Dermis blood vessel endothelial cell (primary cell): ENCODE measurements at regions not wholly inside any gene's neighbourhood (a gene's known extent, or its start where the extent isn't known, plus 50 kb on each side); places are given as distances from the start of the nearest gene placed in this dataset.

Experiments used
- DNase-seq: peaks from one replicate; pipeline ENCODE4 v3.0.0; 2010

- no peak for DNase-seq
These were observed 993.0 kb upstream of the LCORL start for GRCh38 chr4:19014594-19014993.

DNA sequence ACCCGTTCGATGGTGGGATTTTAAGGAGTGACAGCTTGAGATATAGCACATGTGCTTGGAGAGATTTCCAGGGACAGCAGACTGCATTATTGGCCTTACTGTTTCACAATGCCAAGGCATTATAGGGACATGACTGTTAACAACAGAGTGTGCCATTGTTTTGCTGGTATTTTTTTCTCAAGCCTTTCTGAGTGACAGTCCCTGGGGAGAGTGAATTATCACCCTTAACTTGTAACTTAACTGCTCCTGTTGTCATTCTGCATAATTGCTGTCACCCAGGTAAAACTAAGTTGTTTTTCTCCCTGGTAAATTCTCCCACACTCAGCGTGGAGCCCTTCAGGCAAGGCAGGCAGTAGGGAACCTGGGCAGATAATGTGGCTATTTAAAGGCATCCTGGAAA is 989.2 kb upstream of the LCORL start:
- DNase-seq, result no peak

DNA sequence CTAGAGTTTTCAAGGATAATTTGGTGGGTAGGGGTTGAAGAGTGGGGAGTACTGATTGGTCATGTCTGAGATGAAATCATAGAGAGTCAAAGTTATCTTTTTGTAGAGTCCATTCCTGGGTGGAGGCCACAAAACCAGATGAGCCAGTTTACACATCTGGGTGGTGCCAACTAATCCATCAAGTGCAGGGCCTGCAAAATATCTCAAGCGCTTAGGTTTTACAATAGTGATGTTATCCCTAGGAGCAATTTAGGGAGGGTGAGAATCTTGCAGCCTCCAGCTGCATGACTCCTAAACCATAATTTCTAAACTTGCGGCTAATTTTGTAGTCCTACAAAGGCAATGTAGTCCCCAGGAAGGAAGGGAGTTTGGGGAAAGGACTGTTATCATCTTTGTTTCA is 988.3 kb upstream of the LCORL start:
- DNase-seq, result no peak

- DNase-seq, result no peak
These were observed 983.7 kb upstream of the LCORL start for GRCh38 chr4:19005211-19005610.

- DNase-seq, result no peak
These were observed 980.6 kb upstream of the LCORL start for GRCh38 chr4:19002170-19002569.

DNA sequence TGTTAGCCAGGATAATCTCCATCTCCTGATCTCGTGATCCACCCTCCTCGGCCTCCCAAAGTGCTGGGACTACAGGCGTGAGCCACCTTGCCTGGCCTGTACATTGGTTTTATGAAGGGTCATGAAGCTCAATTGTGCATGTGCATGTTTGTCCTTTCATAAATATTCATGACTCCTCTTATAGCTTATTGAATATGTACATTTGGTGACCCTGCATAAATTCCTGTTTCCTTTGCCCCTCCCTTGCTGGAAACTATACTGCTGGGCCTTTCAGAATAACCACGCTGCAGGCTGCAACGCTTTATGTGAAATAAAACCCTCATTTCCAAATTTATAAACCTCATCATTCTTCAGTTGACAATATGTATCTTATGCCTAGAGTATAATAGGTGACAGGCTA is 978.0 kb upstream of the LCORL start:
- DNase-seq, result no peak

GRCh38 chr4:18981234-18981615 is 959.7 kb upstream of the LCORL start:
- DNase-seq, result no peak

DNA sequence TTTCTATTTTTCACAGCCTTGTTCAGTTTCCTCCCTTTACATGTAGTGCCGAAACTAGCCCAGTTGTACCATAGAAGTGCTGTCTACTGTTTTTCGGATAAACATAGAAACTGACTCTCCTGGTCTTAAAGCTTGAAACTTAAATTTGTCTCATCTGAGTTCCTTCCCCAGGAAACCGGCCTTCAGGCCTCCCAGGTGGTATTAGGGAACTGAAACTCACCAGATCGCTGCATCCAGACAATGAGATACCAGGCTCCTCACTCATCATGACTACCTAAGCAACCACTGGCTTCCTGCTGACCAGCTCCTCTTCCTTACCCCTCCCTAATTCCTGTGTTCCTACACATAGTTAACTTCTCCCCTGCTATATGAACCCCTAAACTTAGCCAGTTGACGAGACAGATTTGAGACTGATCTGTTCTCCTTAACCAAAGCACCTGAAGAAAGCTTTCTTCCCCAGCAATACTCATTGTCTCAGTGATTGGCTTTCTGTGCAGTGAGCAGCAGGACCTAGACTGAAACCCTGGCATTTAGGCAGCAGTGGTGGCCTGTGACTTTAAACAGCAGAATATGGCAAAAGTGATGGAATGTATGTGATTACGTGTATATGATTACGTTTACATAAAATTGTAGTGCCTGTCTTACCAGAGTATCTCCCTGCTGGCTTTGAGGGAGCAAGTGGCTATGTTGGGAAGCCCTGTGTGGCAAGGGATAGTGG is 959.1 kb upstream of the LCORL start:
- DNase-seq, result no peak

GRCh38 chr4:18976884-18977283 is 955.3 kb upstream of the LCORL start:
- DNase-seq, result no peak

DNA sequence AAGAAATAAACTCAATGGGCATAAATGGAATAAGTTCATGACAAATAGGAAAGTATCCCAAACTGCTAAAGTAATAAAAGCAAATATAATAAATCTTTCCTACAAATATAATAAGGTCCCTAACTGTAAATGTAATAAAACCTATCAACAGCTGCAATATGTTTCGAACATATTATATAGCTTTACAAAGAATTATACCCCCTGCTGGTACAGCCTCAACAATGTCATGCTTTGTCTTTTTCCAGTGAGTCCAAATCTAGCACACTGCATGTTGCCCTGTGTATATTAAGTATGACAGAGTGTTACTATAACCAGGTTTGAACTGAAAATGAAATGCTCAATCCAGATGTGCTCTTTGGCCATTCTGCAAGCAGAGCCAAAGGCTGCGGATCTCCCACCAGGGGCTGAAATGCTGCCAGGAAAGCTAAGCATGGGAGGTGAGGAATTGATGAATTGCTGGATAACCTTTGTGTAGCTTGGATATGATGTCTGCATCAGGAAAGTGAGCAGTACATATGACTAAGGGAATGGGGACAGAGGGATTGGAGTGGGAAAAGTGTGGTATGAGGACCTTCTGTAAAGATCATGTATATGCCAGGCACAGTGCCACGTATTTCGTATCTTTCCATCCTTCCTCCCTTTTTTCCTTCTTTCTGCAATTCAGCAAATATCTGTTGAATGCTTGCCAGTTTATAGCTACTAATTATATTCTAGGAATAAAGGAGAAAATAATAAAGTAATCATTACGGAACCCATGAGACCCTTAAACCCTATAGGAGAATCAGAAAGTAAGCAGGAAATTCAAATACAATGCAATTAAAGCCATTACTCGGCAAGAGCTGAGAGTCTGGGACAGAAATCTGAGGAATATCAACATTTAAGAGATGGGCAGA is 954.6 kb upstream of the LCORL start:
- no peak for DNase-seq

GRCh38 chr4:18973296-18973695 is 951.7 kb upstream of the LCORL start:
- DNase-seq, result no peak

- DNase-seq, result no peak
These were observed 940.3 kb upstream of the LCORL start for GRCh38 chr4:18961879-18962278.

- no peak for DNase-seq
These were observed 939.7 kb upstream of the LCORL start for GRCh38 chr4:18961266-18961665.

GRCh38 chr4:18957716-18958115 is 936.2 kb upstream of the LCORL start:
- DNase-seq, result no peak

DNA sequence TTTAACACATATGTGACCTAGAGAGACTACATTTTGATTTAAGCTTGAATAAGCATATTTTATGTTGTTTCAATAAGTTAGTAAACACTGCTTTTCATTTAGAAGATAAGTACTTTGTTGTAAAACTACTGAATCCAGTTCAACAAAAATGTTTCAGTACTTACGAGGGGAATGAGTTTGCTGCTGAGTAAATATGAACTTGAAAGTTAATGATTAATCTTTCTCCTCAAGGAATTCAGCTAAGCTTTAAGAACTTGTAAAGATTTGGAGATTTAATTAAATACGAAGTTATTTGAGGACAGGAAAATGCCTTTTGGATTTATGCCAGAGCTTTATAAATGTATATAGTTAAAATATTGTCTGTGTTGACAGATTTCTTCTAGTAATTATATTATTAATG is 933.0 kb upstream of the LCORL start:
- DNase-seq, result no peak

- DNase-seq, result no peak
These were observed 932.1 kb upstream of the LCORL start for GRCh38 chr4:18953613-18954012.

DNA sequence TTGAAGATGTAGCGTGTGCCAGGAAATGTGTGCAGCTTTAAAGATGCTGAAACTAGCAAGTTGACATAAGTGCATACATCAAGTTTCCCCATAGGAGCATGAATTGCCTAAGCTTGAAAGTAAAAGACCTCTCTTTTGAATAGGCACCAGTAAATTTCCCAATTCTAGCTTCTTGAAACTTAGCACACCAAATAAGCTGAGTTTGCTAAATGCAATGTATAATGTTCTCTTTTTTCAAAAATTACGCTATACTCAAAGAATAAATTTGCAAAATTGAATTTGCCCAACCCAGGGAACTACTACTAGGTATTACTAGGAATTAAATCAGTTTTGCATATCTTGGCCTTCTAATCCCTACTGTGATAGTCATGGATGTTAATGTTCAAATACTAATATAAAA is 923.9 kb upstream of the LCORL start:
- no peak for DNase-seq

DNA sequence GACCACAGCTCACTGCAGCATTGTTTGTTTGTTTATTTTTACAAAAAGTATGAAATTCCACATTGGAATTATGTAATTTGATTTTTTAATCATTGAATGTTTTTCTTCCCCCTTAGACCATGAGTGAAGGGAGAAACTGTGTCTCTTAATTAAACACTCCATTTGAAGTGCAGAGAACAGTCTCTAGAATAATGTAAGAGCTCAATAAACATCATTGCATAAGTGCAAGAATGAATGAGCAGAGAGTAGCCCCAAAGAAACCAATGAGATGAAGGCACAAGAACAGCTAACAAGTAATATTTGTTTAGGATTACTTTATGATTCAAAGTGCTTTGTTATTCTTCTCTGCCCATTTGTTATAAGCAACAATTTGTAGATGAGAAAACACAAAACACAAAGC is 921.3 kb upstream of the LCORL start:
- no peak for DNase-seq

GRCh38 chr4:18938343-18939099 is 917.0 kb upstream of the LCORL start:
- DNase-seq, result no peak

DNA sequence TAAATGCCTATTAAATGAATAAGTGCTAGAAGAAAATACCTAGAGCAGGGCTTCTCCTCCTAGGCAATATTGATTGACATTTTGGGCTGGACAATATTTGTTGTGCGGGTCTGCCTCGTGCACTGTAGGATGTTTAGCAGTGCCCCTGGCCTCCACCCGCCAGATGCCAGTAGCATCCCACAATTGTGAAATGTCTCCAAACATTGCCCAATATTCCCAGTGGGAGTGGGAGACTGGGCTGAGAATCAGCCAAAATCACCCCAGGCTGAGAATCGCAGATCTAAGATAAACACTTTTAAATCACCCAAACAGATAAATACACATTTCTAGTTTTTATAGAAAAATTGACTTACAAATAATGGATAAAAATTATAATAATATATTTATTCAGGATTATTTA is 916.2 kb upstream of the LCORL start:
- no peak for DNase-seq

- DNase-seq, result no peak
These were observed 915.5 kb upstream of the LCORL start for GRCh38 chr4:18937080-18937479.

DNA sequence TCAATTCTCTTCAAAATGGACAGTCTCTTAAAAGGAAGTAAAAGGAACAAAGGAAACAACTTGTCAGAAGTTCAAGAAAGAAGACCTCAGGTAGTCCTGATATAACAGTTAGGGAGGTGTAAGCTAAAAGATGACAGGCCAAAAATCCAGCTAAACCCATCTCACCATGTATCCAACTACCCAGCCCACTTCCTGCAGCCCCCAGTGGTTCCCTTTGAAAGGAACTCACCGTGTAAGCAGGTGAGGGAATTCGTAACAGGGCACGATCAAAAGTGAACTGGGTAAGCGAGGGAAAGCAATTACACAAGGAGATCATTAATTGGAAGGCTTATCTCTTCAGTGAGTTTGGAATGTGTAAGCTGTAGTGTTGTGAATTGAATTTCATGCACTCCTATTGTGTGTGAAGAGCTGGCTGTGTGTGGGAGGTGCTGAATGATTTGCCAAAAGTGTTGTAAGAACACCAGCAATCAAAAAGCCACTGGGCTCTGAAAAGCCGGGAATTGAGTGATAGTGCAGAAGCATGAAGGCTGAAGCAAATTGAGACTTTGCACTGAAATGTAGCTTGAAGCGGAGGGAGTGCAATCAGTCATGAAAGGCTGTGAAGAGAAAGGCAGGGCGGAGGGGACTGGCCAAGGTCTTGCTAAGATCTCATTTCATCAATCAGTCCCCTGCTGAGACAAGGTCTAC is 914.2 kb upstream of the LCORL start:
- no peak for DNase-seq

GRCh38 chr4:18934197-18934596 is 912.6 kb upstream of the LCORL start:
- no peak for DNase-seq
